Hepatocyte (in vitro differentiated cells): ENCODE measurements at regions not wholly inside any gene's neighbourhood (a gene's known extent, or its start where the extent isn't known, plus 50 kb on each side); places are given as distances from the start of the nearest gene placed in this dataset.

Source experiments
- DNase-seq: peaks from one replicate; pipeline ENCODE4 v3.0.0-alpha.2; 2016; ENCODE audit warnings: low spot score
- H2AFZ ChIP-seq: fragments of 200-600 bp; sonication (generic); 2 replicates; pipeline ENCODE4 v1.6.0; 2016; ENCODE audit warnings: antibody characterized with exemption, mild to moderate bottlenecking
- H3K27ac ChIP-seq: fragments of 200-600 bp; sonication (generic); 2 replicates; pipeline ENCODE4 v1.5.1; 2016; ENCODE audit warnings: mild to moderate bottlenecking
- H3K27me3 ChIP-seq: fragments of 200-600 bp; sonication (generic); 2 replicates; pipeline ENCODE4 v1.6.1; 2016
- H3K36me3 ChIP-seq: fragments of 200-600 bp; sonication (generic); replicated peaks from 2 replicates; pipeline ENCODE4 v1.5.1; 2016; ENCODE audit warnings: low read depth; ENCODE audit not compliant: insufficient read depth
- H3K4me1 ChIP-seq: fragments of 200-600 bp; sonication (generic); 2 replicates; pipeline ENCODE4 v1.5.1; 2016; ENCODE audit warnings: mild to moderate bottlenecking, moderate library complexity; ENCODE audit not compliant: insufficient read depth
- H3K4me2 ChIP-seq: fragments of 200-600 bp; sonication (generic); 2 replicates; pipeline ENCODE4 v1.6.0; 2016
- H3K4me3 ChIP-seq: fragments of 200-600 bp; sonication (generic); 2 replicates; pipeline ENCODE4 v1.5.1; 2016; ENCODE audit warnings: mild to moderate bottlenecking
- H3K79me2 ChIP-seq: fragments of 200-600 bp; sonication (generic); 2 replicates; pipeline ENCODE4 v1.6.0; 2017; ENCODE audit warnings: mild to moderate bottlenecking
- H3K9me2 ChIP-seq: fragments of 200-600 bp; sonication (generic); replicated peaks from 2 replicates; pipeline ENCODE4 v1.6.0; 2017; ENCODE audit warnings: mild to moderate bottlenecking; ENCODE audit not compliant: insufficient read depth
- H3K9me3 ChIP-seq: fragments of 200-600 bp; sonication (generic); 2 replicates; pipeline ENCODE4 v1.5.1; 2016; ENCODE audit warnings: low read depth, mild to moderate bottlenecking
- H4K20me1 ChIP-seq: fragments of 200-600 bp; sonication (generic); 2 replicates; pipeline ENCODE4 v1.6.0; 2016; ENCODE audit warnings: mild to moderate bottlenecking; ENCODE audit not compliant: insufficient read depth, poor library complexity, severe bottlenecking
- CTCF ChIP-seq: fragments of 200-600 bp; sonication (generic); IDR thresholded peaks from 2 replicates; pipeline ENCODE4 v1.5.1; 2016; ENCODE audit warnings: antibody characterized with exemption, mild to moderate bottlenecking; ENCODE audit not compliant: poor library complexity
- EZH2 ChIP-seq: fragments of 200-600 bp; sonication (generic); IDR thresholded peaks from 2 replicates; pipeline ENCODE4 v1.6.1; 2016; ENCODE audit warnings: antibody characterized with exemption, mild to moderate bottlenecking, borderline replicate concordance
- EZH2phosphoT487 ChIP-seq: fragments of 200-600 bp; sonication (generic); IDR thresholded peaks from one replicate; pipeline ENCODE4 v1.6.1; 2018; ENCODE audit warnings: antibody characterized with exemption, mild to moderate bottlenecking, low read depth, moderate library complexity; ENCODE audit not compliant: unreplicated experiment, severe bottlenecking
- WGBS: methylation state at CpG from one replicate; pipeline ENCODE4 v1.1.6; 2016; ENCODE audit warnings: low lambda C conversion rate; ENCODE audit errors: missing lambda C conversion rate; 5-methylcytosine and 5-hydroxymethylcytosine counted together

- Histone ChIP-seq H3K79me2 (no peaks in the 10 kb centered on the region), H4K20me1 (no peaks in the 10 kb centered on the region), H3K9me3 (no peaks in the 10 kb centered on the region), H3K9me2 (no peaks in the 10 kb centered on the region), H3K4me1 (peaks cover 3% of the 10 kb centered on the region), H3K27ac (no peak overlapping the region), H3K4me3 (no peak overlapping the region), H3K27me3 (no peaks in the 10 kb centered on the region), H2AFZ (no peak overlapping the region), H3K36me3 (no peaks in the 10 kb centered on the region), H3K4me2 (no peak overlapping the region)
- DNase-seq, result no peak
- TF ChIP-seq CTCF (no peak), EZH2 (no peak), EZH2phosphoT487 (no peak)
- WGBS, result 84% methylated on average over 6 of the region's 6 CpGs
Measured at GRCh38 chr2:234189786-234190300, 139.3 kb downstream of the SPP2 start.

DNA sequence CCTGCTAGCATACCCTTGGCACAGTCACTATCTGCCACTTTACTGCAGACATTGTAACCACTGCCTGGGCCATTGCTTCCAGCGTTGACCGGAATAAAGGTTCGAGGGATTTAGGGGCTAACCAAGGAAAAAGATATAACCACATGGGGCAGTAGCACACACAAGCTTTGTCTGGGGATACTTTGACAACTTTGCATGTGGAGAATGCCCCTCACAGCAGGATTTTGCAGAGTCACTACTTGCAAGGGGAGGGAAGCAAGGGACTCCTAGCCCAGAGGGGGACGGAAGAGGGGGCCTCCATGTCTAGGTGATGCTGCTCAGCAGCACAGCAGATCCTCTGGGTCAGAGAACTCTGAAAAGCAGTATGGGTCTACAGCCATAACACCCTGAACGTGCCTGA, 138.7 kb downstream of the SPP2 start:
- Histone ChIP-seq H3K27ac (no peak overlapping the region), H3K4me2 (no peak overlapping the region), H3K36me3 (no peaks in the 10 kb centered on the region), H3K4me3 (no peak overlapping the region), H2AFZ (no peak overlapping the region), H3K9me2 (no peaks in the 10 kb centered on the region), H3K27me3 (no peaks in the 10 kb centered on the region), H3K4me1 (peaks cover 3% of the 10 kb centered on the region), H4K20me1 (no peaks in the 10 kb centered on the region), H3K9me3 (no peaks in the 10 kb centered on the region), H3K79me2 (no peaks in the 10 kb centered on the region)
- DNase-seq, result no peak
- WGBS, result 86% methylated on average over 5 of the region's 5 CpGs
- no peak for TF ChIP-seq CTCF
- TF ChIP-seq EZH2phosphoT487, result no peak
- no peak for TF ChIP-seq EZH2

GRCh38 chr2:234187646-234188174, 137.2 kb downstream of the SPP2 start:
- DNase-seq, result no peak
- Histone ChIP-seq H2AFZ (no peak overlapping the region), H3K27ac (no peak overlapping the region), H3K36me3 (no peaks in the 10 kb centered on the region), H3K4me3 (no peak overlapping the region), H3K9me3 (no peaks in the 10 kb centered on the region), H3K27me3 (no peaks in the 10 kb centered on the region), H4K20me1 (no peaks in the 10 kb centered on the region), H3K4me1 (no peaks in the 10 kb centered on the region), H3K4me2 (no peak overlapping the region), H3K79me2 (no peaks in the 10 kb centered on the region), H3K9me2 (no peaks in the 10 kb centered on the region)
- 86% methylated on average over 2 of the region's 2 CpGs for WGBS
- TF ChIP-seq EZH2phosphoT487 (no peak), EZH2 (no peak), CTCF (no peak)
